NCI-H526 treated with DMSO at 0.1 percent for 48 hours (cell line): ENCODE measurements at regions not wholly inside any gene's neighbourhood (a gene's known extent, or its start where the extent isn't known, plus 50 kb on each side); places are given as distances from the start of the nearest gene placed in this dataset.
A peak's percentile ranks its signal among the peaks of the same experiment; 100 is the strongest.

Experiments
- DNase-seq: peaks from one replicate; lab custom pipeline; 2025; lab: John Stamatoyannopoulos, UW

- DNase-seq = no peak
Measured at GRCh38 chr4:138964716-138965426, 50.7 kb upstream of the NOCT start.

DNA sequence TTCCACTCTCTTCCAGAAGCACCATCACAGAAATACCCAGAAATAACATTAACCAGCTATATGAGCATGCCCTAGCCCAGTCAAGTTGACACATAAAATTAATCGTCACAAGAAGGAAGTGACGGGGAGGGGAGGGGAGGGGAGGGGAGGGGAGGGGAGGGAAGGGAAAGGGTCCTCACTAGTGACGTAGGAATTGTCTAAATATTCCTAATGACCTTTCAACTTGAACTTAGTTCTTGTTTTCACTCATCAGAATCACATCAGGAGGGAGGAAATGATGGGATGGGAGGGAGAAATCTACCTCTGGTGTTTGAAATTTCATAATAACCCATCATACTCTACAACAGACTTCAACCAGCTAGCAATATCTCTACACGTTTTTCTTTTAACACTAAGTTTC, 52.2 kb upstream of the NOCT start:
- no peak for DNase-seq

DNA sequence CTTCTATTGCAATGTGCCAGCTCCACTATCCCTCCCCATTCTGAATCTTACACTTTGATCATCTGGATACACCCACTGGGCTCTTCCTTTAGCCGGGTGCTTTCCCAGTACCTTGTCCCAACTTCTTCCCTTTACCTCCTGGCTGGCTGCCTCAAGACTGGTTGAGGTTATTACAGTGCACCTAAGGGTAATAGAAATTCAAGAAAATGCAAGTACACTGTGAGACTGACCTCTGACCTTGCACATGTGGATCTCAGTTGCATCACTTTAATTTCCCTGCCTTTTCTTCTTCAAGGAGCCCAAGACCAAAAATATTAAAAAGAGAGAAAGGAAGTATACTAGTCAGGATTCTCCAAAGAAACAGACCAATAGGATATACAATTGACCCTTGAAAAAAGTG, 53.9 kb upstream of the NOCT start:
- DNase-seq = no peak

GRCh38 chr4:138961129-138961528, 54.5 kb upstream of the NOCT start:
- DNase-seq = no peak

- no peak for DNase-seq
Measured at GRCh38 chr4:138960175-138960710, 55.3 kb upstream of the NOCT start.

DNA sequence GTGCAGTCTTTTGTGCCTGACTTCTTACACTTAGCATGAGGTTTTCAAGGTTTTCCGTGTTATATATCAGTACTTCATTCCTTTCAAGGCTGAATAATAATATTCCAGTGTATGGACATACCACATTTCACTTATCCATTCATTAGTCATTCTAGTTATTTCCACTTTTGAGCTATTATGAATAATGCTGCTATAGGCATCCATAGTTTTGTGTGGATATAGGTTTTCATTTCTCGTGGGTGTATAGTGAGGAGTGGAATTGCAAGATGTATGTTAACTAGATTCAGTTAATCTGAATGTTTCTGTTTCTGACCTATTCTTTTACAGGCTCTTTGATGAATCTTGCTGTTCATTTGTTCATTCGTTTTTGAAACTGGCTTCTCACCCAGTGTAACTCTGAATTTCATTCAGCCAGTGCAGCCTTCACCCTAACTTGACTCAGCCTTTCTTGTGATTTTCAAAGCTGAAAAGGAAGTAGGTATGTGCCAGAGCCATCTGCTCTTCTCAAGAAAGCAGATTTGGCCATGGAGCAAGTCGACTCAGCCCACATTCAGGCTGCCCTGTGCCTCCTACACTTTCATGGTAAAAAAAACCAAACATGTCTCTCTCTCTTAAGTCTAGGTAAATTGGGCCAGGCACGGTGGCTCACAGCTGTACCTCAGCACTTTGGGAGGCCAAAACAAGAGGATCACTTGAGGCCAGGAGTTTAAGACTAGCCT, 56.3 kb upstream of the NOCT start:
- DNase-seq = no peak

- DNase-seq = no peak
Measured at GRCh38 chr4:138958519-138958918, 57.1 kb upstream of the NOCT start.

DNA sequence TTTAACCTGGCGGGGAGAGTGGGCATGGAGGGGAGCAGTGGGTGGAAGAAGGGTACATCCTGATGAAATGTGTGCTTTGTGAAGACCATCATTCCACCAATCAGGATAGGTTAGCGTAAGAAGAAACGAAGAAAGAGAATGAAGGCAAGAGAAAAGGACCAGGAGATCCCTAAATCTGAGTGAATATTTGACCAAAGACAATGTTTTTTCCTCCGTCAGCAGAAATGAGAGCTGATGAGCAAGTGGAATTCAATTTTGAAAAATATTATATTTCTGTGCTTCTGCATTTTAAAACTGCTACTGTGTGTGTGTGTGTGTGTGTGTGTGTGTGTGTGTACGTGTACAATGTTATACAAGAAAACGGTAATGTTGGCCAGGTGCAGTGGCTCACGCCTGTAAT, 58.3 kb upstream of the NOCT start:
- no peak for DNase-seq

DNA sequence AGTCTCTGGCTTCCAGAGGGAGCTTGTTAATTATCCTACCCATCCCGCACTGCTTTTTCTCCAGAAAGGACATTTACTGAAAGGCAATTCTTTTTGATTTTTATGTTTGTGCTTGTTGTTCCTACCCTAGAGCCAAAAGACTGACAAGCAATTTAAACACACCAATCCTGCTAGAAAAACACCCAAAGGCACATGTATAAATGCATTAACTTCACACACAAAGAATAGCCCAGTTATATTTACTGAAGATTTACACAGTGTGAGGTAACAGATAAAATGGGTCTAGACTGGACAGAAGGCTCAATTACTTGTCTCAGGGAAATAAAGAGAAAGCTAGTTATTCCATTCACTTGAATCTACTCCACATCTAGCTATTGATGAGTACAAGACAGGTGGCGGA, 61.2 kb upstream of the NOCT start:
- no peak for DNase-seq

DNA sequence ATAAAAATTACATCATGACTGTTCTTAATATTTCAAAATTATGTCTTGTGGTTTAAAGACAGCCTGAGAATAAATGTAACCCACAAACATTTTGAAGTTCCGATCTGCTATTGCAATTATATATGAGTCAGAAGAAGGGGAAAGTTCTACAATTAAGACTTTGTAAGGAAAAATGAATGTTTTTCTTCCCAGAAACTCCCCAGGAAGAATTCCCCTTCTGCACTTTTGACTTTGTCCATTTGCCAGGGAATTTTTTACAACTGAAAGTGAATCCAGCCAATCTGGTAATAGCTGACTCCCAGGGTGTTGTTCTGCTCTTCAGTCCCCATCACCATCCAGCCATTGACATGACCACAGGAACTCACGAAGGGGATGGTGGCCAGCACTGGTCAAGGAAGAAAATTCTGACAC, 61.6 kb upstream of the NOCT start:
- DNase-seq = no peak

GRCh38 chr4:138952411-138952810, 63.2 kb upstream of the NOCT start:
- no peak for DNase-seq

DNA sequence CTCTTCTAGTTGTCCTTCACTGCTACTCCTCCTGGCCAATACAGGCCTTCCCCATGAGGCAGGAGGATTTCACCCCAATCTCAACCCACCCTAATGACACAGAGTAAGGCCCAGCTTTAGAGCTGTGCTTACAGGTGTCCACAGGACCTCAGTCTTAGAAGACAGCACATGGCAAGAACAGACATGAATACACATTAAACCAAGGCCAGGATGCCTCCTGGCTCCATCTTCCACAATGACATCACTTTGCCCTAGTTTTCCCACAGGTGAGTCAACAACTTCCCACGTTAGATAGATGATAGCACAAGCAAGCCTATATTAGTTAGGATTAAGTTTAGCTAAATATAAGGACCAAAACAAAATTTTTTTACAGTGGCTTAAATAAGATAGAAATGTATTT, 63.8 kb upstream of the NOCT start:
- DNase-seq = no peak

- no peak for DNase-seq
Measured at GRCh38 chr4:138949866-138950265, 65.7 kb upstream of the NOCT start.

DNA sequence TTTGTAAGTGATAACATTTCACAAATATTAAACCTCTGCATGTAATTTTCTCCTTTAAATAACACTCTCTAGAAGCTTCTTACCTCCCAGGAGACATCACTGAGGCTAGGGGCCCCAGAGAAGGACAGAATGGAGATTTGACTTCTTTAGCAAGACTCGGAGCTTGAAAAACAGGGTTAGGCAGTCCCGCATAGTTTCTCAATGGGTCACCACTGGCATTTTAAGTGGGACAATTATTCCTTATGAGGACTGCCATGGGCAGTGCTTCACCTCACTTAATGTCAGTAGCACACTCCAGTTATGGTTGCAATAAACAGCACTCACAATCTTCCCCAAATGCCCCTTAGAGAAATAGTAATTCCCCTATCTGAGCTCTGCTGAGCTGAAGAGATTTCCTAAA, 66.7 kb upstream of the NOCT start:
- DNase-seq = no peak

GRCh38 chr4:138946306-138946705, 69.3 kb upstream of the NOCT start:
- no peak for DNase-seq

GRCh38 chr4:138945840-138946239, 69.7 kb upstream of the NOCT start:
- no peak for DNase-seq

DNA sequence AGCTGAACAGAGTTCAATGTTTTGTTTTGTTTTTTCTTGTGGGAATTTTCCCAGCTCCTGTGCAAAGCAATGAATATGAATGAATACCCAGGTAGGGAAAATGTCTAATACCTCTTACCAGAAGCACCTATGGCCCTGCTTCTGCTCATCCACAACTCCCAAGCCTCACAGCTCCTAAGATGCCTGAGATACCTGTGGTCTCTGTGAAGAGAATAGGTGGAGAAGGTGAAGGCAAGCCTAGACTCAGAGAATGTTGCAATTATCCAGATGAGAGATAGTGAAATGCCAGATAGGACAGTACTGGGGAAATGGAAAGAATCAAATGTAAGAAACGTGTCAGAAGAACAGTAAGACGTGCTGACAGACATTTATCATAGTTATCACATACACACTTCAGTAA, 70.2 kb upstream of the NOCT start:
- no peak for DNase-seq

DNA sequence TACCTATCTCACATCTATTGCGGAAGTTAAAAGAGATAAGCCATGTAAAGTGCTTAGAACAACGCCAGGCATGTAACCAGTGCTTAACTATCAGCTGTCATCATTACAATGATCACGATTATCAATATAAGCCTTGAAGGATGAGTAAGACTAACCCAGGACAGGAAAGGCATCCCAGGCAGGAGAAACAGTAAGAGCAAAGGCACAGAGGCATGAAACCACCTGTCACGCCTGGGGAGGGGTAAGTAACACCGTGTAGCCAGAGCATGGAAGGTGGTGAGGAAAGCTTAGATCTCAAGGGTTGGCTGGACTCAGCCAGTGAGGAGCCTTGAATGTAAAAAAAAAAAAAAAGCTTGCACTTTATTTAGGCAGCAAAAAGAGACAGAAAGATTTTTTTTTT, 71.7 kb upstream of the NOCT start:
- DNase-seq = no peak

DNA sequence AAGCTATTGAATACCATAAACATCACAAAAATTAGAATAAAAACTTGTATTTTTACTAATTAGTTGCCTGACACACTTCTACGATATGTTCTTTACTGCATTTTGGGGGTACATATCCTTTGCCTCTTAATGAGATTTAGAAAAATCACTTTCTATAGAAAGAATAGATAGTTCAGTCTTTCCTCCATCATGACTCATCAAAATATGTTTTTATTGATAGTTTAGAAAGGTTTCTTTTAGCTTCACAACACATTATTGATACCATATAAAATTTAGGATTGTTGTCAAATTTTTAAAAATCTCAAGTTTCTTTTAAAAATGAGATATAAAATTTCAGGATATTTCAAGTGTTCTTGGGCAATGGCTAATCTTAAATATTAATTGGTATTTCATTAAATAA, 74.5 kb upstream of the NOCT start:
- no peak for DNase-seq

- DNase-seq = no peak
Measured at GRCh38 chr4:138939960-138940359, 75.6 kb upstream of the NOCT start.

DNA sequence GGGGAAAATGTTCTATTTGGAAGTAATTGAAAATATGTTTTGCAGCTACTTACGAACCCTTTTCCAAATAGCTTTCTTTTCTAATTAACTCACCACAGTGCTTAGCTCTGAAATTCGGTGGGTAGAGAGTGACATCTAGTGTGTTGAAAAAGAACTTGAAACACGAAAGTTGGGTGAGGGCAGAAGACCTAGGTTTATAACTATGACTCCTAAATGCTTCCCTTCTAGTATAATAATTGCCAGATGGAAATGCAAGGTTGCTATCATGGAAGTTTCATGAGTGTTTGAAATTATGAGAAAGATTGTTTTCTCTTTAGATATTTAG, 77.3 kb upstream of the NOCT start:
- peak; percentile 60 for DNase-seq

DNA sequence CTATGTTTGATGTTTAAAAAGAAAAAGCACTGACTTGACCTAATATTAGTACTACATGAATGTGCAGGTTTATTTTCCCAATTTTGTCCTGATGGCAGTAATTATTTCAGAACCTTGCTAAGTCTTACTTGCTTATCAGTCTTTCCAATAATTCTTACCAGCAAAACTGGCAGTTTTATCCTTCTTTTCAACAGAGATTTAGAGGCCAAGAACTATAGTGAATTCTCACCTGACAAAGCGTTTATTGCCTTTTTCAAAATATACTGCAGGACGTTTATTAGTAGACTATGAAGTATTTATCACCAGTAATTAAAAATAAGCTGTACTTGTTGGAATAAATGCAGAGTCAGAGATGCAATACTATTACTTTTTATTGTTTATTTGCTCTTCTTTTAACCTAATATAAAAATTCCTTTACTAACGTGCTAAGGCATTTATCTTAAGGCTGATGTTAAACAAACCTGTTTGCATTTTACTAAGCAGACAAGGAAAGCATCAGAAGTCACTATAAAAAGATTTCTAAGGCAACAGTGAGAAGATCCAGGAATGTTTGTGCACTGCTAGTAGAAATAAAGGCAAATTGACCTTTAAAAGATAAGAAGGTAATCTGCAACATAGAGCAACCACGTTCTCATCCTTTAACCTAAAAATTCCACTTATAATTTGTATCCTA, 80.3 kb upstream of the NOCT start:
- DNase-seq = no peak

GRCh38 chr4:138927072-138927471, 88.5 kb upstream of the NOCT start:
- DNase-seq = no peak
